ENCODE measurements at regions not wholly inside any gene's neighbourhood (a gene's known extent, or its start where the extent isn't known, plus 50 kb on each side); places are given as distances from the start of the nearest gene placed in this dataset.

DNA sequence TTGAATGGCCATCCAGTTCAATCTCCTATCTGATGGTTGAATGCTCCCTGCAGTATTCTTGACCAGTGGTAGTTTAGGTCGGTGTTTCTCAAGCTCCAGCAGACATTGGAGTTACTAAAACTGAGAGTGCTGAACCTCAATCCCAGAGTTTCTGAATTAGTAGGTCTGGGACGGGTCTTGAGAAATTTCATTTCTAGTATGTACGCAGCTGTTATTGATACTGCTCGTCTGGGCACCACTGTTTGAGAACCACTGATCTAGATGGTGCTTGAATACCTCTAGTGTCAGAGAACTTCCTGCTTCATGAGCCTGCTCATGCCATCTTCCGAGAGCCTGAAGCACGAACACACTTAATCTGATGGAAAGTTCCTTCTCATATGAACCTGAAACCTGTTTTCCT, 99.4 kb upstream of the CREB5 start:
- TF ChIP-seq POLR2A (IDR thresholded peaks at IDR 0.05; ENCODE audit: low read depth, low read length) = no peak
- TF ChIP-seq, protein P1, sequence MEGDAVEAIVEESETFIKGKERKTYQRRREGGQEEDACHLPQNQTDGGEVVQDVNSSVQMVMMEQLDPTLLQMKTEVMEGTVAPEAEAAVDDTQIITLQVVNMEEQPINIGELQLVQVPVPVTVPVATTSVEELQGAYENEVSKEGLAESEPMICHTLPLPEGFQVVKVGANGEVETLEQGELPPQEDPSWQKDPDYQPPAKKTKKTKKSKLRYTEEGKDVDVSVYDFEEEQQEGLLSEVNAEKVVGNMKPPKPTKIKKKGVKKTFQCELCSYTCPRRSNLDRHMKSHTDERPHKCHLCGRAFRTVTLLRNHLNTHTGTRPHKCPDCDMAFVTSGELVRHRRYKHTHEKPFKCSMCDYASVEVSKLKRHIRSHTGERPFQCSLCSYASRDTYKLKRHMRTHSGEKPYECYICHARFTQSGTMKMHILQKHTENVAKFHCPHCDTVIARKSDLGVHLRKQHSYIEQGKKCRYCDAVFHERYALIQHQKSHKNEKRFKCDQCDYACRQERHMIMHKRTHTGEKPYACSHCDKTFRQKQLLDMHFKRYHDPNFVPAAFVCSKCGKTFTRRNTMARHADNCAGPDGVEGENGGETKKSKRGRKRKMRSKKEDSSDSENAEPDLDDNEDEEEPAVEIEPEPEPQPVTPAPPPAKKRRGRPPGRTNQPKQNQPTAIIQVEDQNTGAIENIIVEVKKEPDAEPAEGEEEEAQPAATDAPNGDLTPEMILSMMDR (conservative IDR thresholded peaks at IDR 0.05; ENCODE audit: low read depth, low read length) = no peak
- TF ChIP-seq, protein P2, sequence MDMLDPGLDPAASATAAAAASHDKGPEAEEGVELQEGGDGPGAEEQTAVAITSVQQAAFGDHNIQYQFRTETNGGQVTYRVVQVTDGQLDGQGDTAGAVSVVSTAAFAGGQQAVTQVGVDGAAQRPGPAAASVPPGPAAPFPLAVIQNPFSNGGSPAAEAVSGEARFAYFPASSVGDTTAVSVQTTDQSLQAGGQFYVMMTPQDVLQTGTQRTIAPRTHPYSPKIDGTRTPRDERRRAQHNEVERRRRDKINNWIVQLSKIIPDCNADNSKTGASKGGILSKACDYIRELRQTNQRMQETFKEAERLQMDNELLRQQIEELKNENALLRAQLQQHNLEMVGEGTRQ (IDR thresholded peaks at IDR 0.05; ENCODE audit: low read depth, low read length) = no peak
- TF ChIP-seq MXI1 (IDR thresholded peaks at IDR 0.05; ENCODE audit: borderline replicate concordance, low read depth, low read length) = no peak
- TF ChIP-seq, protein P3, sequence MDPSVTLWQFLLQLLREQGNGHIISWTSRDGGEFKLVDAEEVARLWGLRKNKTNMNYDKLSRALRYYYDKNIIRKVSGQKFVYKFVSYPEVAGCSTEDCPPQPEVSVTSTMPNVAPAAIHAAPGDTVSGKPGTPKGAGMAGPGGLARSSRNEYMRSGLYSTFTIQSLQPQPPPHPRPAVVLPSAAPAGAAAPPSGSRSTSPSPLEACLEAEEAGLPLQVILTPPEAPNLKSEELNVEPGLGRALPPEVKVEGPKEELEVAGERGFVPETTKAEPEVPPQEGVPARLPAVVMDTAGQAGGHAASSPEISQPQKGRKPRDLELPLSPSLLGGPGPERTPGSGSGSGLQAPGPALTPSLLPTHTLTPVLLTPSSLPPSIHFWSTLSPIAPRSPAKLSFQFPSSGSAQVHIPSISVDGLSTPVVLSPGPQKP (IDR thresholded peaks at IDR 0.05; ENCODE audit: borderline replicate concordance, low read depth, low read length) = no peak
- TF ChIP-seq SMC3 (IDR thresholded peaks at IDR 0.05; ENCODE audit: low read depth, low read length) = no peak
- TF ChIP-seq RAD21 (IDR thresholded peaks at IDR 0.05; ENCODE audit: low read length) = no peak
- TF ChIP-seq RFX5 (IDR thresholded peaks at IDR 0.05; ENCODE audit: low read depth, low read length) = no peak
- no peak for TF ChIP-seq CEBPB (IDR thresholded peaks at IDR 0.05; ENCODE audit: low read depth, low read length)

Measured in IMR-90 (cell line).